PFSK-1 (cell line): ENCODE measurements at regions not wholly inside any gene's neighbourhood (a gene's known extent, or its start where the extent isn't known, plus 50 kb on each side); places are given as distances from the start of the nearest gene placed in this dataset.

Experiments used
- FOXP2 ChIP-seq: optimal IDR thresholded peaks from 2 replicates; pipeline ENCODE3; 2011; ENCODE audit warnings: borderline replicate concordance, control low read depth, inconsistent platforms; ENCODE audit not compliant: insufficient read depth; ENCODE audit errors: extremely low read length, extremely low read depth
- POLR2AphosphoS5 ChIP-seq: IDR thresholded peaks from 2 replicates; pipeline ENCODE4 v1.6.1; 2012; ENCODE audit warnings: low read depth, mild to moderate bottlenecking, control low read depth, low read length, moderate library complexity
- REST ChIP-seq, 2 experiments: IDR thresholded peaks; 2 replicates each; pipeline versions ENCODE4 v1.6.1 to v1.8.0; 2011 to 2012; ENCODE audit warnings: low read depth in 2 of 2, low read length in 2 of 2, control low read depth in 1 of 2, inconsistent platforms in 1 of 2, mild to moderate bottlenecking in 1 of 2, moderate library complexity in 1 of 2; ENCODE audit not compliant: insufficient read depth in 1 of 2
- SIN3A ChIP-seq: IDR thresholded peaks from 2 replicates; pipeline ENCODE4 v1.6.1; 2012; ENCODE audit warnings: mild to moderate bottlenecking, low read length, moderate library complexity, borderline replicate concordance; ENCODE audit not compliant: insufficient read depth
- TAF1 ChIP-seq: IDR thresholded peaks from 2 replicates; pipeline ENCODE4 v1.6.1; 2012; ENCODE audit warnings: low read length, control low read depth, borderline replicate concordance; ENCODE audit not compliant: insufficient read depth

DNA sequence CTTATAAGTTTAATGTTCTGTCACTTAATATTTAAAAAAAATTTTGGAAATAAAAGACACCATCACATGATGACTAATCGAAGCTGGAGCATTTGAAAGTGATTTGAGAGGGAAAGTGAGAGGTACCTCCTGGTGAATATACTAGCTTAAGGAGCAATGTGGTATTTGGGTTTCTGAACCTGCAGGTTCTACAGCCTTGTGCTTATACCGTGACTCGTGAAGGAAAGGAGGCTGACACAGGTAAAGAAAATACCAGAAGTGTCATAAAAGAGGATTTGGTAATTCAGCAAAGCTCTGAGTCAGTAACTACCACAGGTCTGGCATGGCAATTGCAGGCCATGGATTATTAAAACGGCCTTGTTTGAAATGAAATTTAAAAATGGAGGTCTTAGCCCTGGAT lies 151.0 kb downstream of the SLC38A4 start:
- no peak for TF ChIP-seq TAF1
- no peak for TF ChIP-seq FOXP2
- no peak for TF ChIP-seq SIN3A
- TF ChIP-seq REST (IDR thresholded peaks at IDR 0.05; ENCODE audit: insufficient read depth in 1 of 2, low read depth in 2 of 2, low read length in 2 of 2) = no peak
- TF ChIP-seq POLR2AphosphoS5 = no peak

DNA sequence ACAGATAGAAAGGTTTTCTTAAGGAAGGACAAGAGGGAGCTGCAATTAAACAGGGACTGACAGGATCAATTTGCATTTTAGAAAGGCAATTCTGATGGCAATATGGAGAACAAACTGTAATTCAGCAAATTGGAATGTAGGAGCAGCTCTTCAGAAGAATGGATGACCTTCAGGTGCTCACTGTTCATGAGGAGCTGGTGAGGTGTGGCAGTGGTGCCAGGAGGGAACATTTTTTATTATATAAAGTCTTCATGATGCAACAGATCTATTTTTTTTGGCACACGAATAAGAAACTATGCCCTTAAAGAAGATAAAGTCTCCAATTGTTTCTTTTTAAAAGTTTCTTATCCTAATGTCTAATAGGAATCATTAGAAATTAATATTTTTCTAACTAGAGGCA lies 151.7 kb downstream of the SLC38A4 start:
- TF ChIP-seq SIN3A = no peak
- no peak for TF ChIP-seq TAF1
- TF ChIP-seq POLR2AphosphoS5 = no peak
- TF ChIP-seq FOXP2 = no peak

GRCh38 chr12:46671102-46671501 lies 154.7 kb downstream of the SLC38A4 start:
- no peak for TF ChIP-seq POLR2AphosphoS5
- TF ChIP-seq FOXP2 = no peak
- TF ChIP-seq TAF1 = no peak
- TF ChIP-seq REST (IDR thresholded peaks at IDR 0.05; ENCODE audit: insufficient read depth in 1 of 2, low read depth in 2 of 2, low read length in 2 of 2) = no peak
- TF ChIP-seq SIN3A = no peak

- no peak for TF ChIP-seq POLR2AphosphoS5
- TF ChIP-seq SIN3A = no peak
- no peak for TF ChIP-seq FOXP2
- no peak for TF ChIP-seq TAF1
- no peak for TF ChIP-seq REST (IDR thresholded peaks at IDR 0.05; ENCODE audit: insufficient read depth in 1 of 2, low read depth in 2 of 2, low read length in 2 of 2)
These were observed 155.2 kb downstream of the SLC38A4 start for GRCh38 chr12:46670636-46671035.

DNA sequence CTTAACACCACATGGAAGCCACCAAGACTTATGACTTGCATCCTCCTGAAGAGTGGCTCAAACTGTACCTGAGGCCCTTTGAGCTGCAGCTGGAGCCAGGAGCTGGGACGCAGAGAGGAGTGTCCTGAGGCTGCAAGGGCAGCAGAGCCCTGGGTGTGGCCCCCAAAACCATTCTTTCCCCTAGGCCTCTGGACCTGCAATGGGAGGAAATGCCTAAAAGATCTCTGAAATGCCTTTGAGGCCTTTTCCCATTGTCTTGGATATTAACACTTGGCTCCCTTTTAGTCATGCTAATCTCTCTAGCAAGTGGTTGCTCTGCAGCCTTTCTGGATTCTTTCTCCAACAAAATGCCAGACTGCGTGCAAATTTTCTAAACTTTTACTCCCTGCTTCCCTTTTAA lies 156.1 kb downstream of the SLC38A4 start:
- no peak for TF ChIP-seq SIN3A
- TF ChIP-seq TAF1 = no peak

DNA sequence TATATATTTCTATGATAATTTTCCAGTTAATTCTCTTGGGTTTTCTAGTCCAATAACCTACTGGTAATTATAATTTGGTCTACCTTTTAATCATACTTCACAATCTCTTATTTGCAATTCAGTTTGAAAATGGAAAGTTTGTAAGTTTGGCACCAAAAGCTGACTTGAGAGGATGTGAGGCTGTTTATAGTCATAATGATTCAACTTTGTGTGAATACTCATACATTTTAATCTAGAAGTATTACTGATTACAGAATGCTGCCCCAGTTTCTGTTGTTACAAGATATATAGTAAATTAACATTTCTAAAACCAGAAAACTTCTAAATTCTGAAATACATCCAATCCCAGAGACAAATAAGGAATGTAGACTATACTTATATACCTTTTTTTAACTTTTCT lies 158.2 kb downstream of the SLC38A4 start:
- TF ChIP-seq POLR2AphosphoS5 (no peak), REST (IDR thresholded peaks at IDR 0.05; ENCODE audit: insufficient read depth in 1 of 2, low read depth in 2 of 2, low read length in 2 of 2) (no peak), SIN3A (no peak), TAF1 (no peak), FOXP2 (no peak)
